ENCODE measurements at regions not wholly inside any gene's neighbourhood (a gene's known extent, or its start where the extent isn't known, plus 50 kb on each side); places are given as distances from the start of the nearest gene placed in this dataset.
"Not testable (repeated sequence)": the region's sequence is repeated elsewhere in the genome, so short reads cannot be mapped to it uniquely, and the experiment has no call there.

- no peak for DNase-seq (ENCODE audit: low read depth, low spot score)
Observed at GRCh38 chr2:131584380-131584779, 56.7 kb downstream of the CCDC74A start.

DNA sequence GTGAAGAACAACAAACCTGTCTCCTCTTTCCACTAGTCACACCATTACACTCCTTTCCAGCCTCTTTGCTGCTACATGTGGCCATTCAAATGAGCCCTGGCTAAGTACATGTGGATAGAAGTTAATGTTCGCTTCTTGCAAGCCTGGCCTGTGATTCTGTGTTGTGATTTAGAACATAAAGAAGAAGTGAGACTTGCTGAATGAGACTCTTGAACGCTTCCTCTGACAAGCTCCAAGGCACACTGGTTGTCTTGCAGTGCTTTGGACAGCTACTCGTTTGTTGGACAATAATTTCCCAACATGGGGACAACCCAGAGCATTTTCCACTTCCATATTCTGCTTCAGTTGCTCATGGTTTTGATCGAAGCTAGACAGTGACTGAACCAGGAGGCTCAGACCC, 57.3 kb downstream of the CCDC74A start:
- DNase-seq (ENCODE audit: low read depth, low spot score) = no peak

- DNase-seq (ENCODE audit: low read depth, low spot score) = no peak
Observed at GRCh38 chr2:131588152-131588873, 60.6 kb downstream of the CCDC74A start.

- DNase-seq (ENCODE audit: low read depth, low spot score) = not testable (repeated sequence)
Observed at GRCh38 chr2:131589126-131589525, 61.4 kb downstream of the CCDC74A start.

- no peak for DNase-seq (ENCODE audit: low read depth, low spot score)
Observed at GRCh38 chr2:131590366-131590765, 62.7 kb downstream of the CCDC74A start.

- DNase-seq (ENCODE audit: low read depth, low spot score) = no peak
Observed at GRCh38 chr2:131590896-131591295, 63.2 kb downstream of the CCDC74A start.

- not testable (repeated sequence) for DNase-seq (ENCODE audit: low read depth, low spot score)
Observed at GRCh38 chr2:131596561-131596960, 68.9 kb downstream of the CCDC74A start.

DNA sequence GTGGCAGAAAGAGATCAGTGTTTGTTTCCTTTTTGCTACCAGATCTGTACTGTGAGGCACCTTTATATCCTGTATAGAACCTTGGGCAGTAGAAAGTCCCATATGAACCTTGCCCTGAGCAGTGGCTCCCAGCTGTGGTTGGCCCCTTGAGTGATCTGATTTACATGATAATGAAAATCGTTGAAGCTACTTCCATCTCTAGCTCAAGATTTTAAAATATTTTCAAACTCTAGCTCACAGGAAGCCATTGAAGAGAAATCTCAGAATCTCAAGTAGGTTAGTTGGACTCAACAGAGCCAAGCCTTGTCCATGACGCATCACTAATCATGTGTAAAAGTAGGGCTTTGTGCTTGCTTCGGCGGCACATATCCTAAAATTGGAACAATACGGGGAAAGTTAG, 74.8 kb downstream of the CCDC74A start:
- DNase-seq (ENCODE audit: low read depth, low spot score) = not testable (repeated sequence)

DNA sequence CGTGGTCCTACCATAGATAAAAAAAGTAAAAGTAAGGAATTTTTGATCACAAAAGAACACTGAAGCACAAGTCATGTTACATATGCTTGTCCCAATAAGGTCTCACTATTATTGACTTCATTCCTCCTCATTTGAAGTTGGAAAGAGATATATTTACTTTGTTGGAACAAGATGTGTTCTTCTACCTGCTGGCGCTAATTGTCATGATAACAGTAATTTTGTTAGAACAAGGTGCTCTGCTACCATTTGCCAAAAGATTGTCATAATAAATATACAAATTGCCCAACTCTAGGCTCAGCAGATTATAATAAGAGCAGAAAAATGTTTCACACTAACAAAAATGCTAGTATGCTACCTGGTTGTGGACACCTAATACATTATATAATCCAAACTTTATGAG, 77.0 kb downstream of the CCDC74A start:
- not testable (repeated sequence) for DNase-seq (ENCODE audit: low read depth, low spot score)

- not testable (repeated sequence) for DNase-seq (ENCODE audit: low read depth, low spot score)
Observed at GRCh38 chr2:131606366-131606765, 78.7 kb downstream of the CCDC74A start.

- DNase-seq (ENCODE audit: low read depth, low spot score) = not testable (repeated sequence)
Observed at GRCh38 chr2:131607056-131607455, 79.4 kb downstream of the CCDC74A start.

- not testable (repeated sequence) for DNase-seq (ENCODE audit: low read depth, low spot score)
Observed at GRCh38 chr2:131614539-131614938, 86.9 kb downstream of the CCDC74A start.

- not testable (repeated sequence) for DNase-seq (ENCODE audit: low read depth, low spot score)
Observed at GRCh38 chr2:131618320-131618719, 90.6 kb downstream of the CCDC74A start.

- not testable (repeated sequence) for DNase-seq (ENCODE audit: low read depth, low spot score)
Observed at GRCh38 chr2:131622874-131623273, 95.2 kb downstream of the CCDC74A start.

GRCh38 chr2:131626011-131626410, 98.3 kb downstream of the CCDC74A start:
- not testable (repeated sequence) for DNase-seq (ENCODE audit: low read depth, low spot score)

DNA sequence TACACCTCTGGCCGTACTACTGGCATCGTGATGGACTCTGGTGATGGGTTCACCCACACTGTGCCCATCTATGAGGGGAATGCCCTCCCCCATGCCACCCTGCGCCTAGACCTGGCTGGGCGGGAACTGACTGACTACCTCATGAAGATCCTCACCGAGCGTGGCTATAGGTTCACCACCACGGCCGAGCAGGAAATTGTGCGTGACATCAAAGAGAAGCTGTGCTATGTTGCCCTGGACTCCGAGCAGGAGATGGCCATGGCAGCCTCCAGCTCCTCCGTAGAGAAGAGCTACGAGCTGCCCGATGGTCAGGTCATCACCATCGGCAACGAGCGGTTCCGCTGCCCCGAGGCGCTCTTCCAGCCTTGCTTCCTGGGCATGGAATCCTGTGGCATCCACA, 98.9 kb downstream of the CCDC74A start:
- DNase-seq (ENCODE audit: low read depth, low spot score) = not testable (repeated sequence)

- not testable (repeated sequence) for DNase-seq (ENCODE audit: low read depth, low spot score)
Observed at GRCh38 chr2:131627777-131628176, 100.1 kb downstream of the CCDC74A start.

- not testable (repeated sequence) for DNase-seq (ENCODE audit: low read depth, low spot score)
Observed at GRCh38 chr2:131631648-131632047, 104.0 kb downstream of the CCDC74A start.

DNA sequence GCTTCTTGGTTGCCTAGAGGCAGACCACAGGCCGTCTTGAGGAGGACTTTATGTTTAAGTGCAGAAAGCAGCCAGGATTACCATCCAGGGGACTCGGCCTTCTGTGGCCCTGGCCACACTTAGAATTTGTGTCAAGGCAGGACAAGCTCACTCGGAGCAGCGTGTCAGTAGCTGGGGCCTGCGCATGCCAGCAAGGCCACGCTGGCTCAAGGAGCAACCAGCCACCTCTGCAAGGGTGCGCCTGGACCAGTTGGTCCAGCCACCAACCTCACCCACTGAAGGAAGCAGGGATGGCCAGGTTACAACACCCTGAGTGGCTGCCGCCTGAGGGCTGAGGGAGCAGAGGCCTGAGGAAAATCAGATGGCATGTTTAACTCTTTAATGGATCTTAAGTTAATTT, 105.7 kb downstream of the CCDC74A start:
- not testable (repeated sequence) for DNase-seq (ENCODE audit: low read depth, low spot score)

DNA sequence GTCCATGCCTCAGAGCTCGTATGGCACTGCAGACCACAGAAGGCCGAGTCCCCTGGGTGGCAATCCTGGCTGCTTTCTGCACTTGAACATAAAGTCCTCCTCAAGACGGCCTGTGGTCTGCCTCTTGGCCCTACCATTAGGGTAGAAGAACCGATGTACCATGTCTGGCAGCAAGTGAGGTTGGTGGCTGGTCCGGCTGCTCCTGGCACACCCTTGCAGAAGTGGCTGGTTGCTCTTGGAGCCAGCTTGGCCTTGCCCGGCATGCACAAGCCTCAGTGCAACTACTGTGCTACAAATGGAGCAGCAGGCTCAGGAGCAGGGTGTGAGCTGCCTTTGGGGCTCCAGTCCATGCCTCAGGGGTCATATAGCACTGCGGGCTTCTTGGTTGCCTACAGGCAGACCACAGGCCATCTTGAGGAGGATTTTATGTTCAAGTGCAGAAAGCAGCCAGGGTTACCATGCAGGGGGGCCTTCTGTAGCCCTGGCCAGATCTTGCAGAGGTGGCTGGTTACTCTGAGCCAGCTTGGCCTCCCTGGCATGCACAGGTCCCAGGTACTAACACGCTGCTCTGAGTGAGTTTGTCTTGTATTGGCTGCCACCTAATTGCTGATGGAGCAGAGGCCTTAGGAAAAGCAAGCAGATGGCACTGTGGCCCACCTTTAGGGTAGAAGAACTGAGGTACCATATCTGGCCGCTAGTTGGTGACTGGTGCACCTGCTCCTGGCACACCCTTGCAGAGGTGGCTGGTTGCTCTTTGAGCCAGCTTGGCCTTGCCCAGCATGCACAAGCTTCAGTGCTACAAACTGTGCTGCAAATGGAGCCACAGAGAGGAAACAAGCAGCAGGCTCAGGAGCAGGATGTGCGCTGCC, 106.4 kb downstream of the CCDC74A start:
- not testable (repeated sequence) for DNase-seq (ENCODE audit: low read depth, low spot score)

GRCh38 chr2:131635611-131636010, 107.9 kb downstream of the CCDC74A start:
- no peak for DNase-seq (ENCODE audit: low read depth, low spot score)

DNA sequence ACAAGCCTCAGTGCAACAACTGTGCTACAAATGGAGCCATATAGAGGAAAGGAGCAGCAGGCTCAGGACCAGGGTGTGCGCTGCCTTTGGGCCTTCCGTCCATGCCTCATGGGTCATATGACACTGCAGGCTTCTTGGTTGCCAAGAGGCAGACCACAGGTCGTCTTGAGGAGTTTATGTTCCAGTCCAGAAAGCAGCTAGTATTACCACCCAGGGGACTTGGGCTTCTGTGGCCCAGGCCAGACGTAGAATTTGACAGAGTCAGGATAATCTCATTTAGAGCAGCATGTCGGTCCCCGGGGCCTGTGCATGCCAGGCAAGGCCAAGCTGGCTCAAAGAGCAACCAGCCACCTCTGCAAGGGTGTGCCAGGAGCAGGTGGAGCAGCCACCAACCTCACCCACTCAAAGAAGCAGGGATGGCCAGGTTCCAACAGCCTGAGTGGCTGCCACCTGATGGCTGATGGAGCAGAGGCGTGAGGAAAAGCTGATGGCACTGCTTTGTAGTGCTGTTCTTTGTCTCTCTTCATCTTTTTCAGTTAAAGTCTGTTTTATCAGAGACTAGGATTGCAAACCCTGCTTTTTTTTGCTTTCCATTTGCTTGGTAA, 109.1 kb downstream of the CCDC74A start:
- not testable (repeated sequence) for DNase-seq (ENCODE audit: low read depth, low spot score)
